HL-60 (cell line): ENCODE measurements at regions not wholly inside any gene's neighbourhood (a gene's known extent, or its start where the extent isn't known, plus 50 kb on each side); places are given as distances from the start of the nearest gene placed in this dataset.
A peak's percentile ranks its signal among the peaks of the same experiment; 100 is the strongest.

ENCODE experiments used
- DNase-seq, 2 experiments: peaks; one replicate each; pipeline ENCODE4 v3.0.0-alpha.2; 2010 to 2020; ENCODE audit warnings: low read depth in 1 of 2, low spot score in 1 of 2
- H3K27ac ChIP-seq: fragments of 250-450 bp; sonication (Bioruptor Pico); replicated peaks from 2 replicates; pipeline ENCODE4 v1.5.1; 2020; ENCODE audit warnings: mild to moderate bottlenecking, moderate library complexity
- H3K27me3 ChIP-seq: fragments of 250-450 bp; sonication (Bioruptor Pico); 2 replicates; pipeline ENCODE4 v1.5.1; 2021; ENCODE audit warnings: mild to moderate bottlenecking, moderate library complexity; ENCODE audit not compliant: insufficient read depth, poor library complexity, severe bottlenecking
- H3K4me3 ChIP-seq: replicated peaks from 2 replicates; pipeline ENCODE4 v1.5.1; 2011; ENCODE audit warnings: mild to moderate bottlenecking, control low read depth, low read length; ENCODE audit not compliant: insufficient read depth
- CTCF ChIP-seq: IDR thresholded peaks from one replicate; pipeline ENCODE4 v1.5.1; 2011; ENCODE audit warnings: low read length, control low read depth, inconsistent platforms; ENCODE audit not compliant: insufficient read depth
- GABPA ChIP-seq: IDR thresholded peaks from 2 replicates; pipeline ENCODE4 v1.6.1; 2012; ENCODE audit warnings: low read depth
- POLR2AphosphoS5 ChIP-seq: IDR thresholded peaks from 2 replicates; pipeline ENCODE4 v1.6.1; 2012; ENCODE audit warnings: low read depth
- SPI1 ChIP-seq: IDR thresholded peaks from 2 replicates; pipeline ENCODE4 v1.6.1; 2012; ENCODE audit warnings: low read depth, mild to moderate bottlenecking, borderline replicate concordance
- TF ChIP-seq, protein P1 (sequence below): IDR thresholded peaks from 2 replicates; pipeline ENCODE4 v1.6.1; 2012; ENCODE audit warnings: low read depth; ENCODE audit not compliant: insufficient replicate concordance

- H3K27ac ChIP-seq, result no peak overlapping the region
- TF ChIP-seq GABPA (no peak), CTCF (no peak), SPI1 (no peak), POLR2AphosphoS5 (no peak)
- TF ChIP-seq, protein P1, sequence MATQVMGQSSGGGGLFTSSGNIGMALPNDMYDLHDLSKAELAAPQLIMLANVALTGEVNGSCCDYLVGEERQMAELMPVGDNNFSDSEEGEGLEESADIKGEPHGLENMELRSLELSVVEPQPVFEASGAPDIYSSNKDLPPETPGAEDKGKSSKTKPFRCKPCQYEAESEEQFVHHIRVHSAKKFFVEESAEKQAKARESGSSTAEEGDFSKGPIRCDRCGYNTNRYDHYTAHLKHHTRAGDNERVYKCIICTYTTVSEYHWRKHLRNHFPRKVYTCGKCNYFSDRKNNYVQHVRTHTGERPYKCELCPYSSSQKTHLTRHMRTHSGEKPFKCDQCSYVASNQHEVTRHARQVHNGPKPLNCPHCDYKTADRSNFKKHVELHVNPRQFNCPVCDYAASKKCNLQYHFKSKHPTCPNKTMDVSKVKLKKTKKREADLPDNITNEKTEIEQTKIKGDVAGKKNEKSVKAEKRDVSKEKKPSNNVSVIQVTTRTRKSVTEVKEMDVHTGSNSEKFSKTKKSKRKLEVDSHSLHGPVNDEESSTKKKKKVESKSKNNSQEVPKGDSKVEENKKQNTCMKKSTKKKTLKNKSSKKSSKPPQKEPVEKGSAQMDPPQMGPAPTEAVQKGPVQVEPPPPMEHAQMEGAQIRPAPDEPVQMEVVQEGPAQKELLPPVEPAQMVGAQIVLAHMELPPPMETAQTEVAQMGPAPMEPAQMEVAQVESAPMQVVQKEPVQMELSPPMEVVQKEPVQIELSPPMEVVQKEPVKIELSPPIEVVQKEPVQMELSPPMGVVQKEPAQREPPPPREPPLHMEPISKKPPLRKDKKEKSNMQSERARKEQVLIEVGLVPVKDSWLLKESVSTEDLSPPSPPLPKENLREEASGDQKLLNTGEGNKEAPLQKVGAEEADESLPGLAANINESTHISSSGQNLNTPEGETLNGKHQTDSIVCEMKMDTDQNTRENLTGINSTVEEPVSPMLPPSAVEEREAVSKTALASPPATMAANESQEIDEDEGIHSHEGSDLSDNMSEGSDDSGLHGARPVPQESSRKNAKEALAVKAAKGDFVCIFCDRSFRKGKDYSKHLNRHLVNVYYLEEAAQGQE, result no peak
- DNase-seq, result no peak
- H3K4me3 ChIP-seq, result no peak overlapping the region
- H3K27me3 ChIP-seq, result no peaks in the 10 kb centered on the region
Observed at GRCh38 chr10:2278363-2278762, 541.0 kb upstream of the ADARB2 start.

DNA sequence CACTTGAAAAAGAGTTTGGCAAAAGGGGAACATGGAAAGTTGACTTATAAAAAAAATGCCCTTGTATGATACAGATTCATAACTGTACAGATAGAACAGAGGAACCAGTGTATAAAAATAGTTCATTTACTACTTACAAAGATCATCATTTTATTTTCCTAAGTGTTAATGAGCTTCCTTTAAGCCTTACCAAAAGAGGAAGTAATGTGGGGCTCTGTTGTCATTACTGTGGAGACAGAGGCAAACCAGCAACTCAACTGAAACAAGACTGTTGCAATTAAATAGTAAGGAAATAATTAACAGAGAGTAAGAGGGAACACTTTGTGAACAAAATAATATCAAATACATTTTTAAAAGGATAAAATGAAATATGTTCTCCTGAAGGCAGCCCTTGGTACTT lies 526.2 kb upstream of the ADARB2 start:
- TF ChIP-seq SPI1 (no peak), CTCF (no peak), GABPA (no peak), POLR2AphosphoS5 (no peak)
- TF ChIP-seq, protein P1, result no peak
- Histone ChIP-seq H3K4me3 (no peak overlapping the region), H3K27me3 (no peaks in the 10 kb centered on the region), H3K27ac (no peak overlapping the region)
- peak in 1 of 2 experiments; percentile 3 for DNase-seq

DNA sequence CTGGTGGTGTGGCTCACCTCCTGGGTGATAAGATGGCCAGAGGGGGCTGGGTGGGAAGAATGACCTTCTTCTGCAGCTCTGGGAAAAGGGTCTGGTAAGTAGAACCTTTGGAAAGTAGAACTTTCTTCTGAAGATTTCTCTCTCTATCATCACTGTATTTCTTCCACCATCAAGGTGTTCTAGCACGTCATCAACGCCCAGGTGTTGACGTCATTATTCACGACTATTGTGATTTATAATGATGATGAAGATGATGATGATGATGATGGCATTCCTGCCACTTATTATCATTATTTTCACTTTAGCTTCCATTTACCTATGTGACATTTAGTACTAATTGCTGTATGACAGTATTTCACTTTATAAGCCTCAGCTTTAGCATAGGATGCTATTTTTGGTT lies 525.6 kb upstream of the ADARB2 start:
- H3K4me3 ChIP-seq, result no peak overlapping the region
- DNase-seq, result no peak
- TF ChIP-seq CTCF (no peak), SPI1 (no peak), POLR2AphosphoS5 (no peak), GABPA (no peak)
- TF ChIP-seq, protein P1, result no peak
- no peak overlapping the region for H3K27ac ChIP-seq
- no peaks in the 10 kb centered on the region for H3K27me3 ChIP-seq
